SK-N-SH (cell line): ENCODE measurements at regions not wholly inside any gene's neighbourhood (a gene's known extent, or its start where the extent isn't known, plus 50 kb on each side); places are given as distances from the start of the nearest gene placed in this dataset.

Experiments used
- CTCF ChIA-PET: fragments of 300-600, 350-600 bp; formaldehyde crosslinking; extraction: SDS; loops from one replicate; lab custom pipeline; 2021; lab: Yijun Ruan, JAX
- POLR2A ChIA-PET: fragments of 350-600 bp; sonication (Branson Sonifier 250); formaldehyde crosslinking; extraction: SDS; loops from one replicate; lab custom pipeline; 2020; ENCODE audit warnings: antibody characterized with exemption, inconsistent platforms; lab: Yijun Ruan, JAX
- DNase-seq: peaks from one replicate; pipeline ENCODE4 v3.0.0; 2012
- H2AFZ ChIP-seq: fragments of 200-600 bp; sonication (generic); 2 replicates; pipeline ENCODE4 v1.8.1; 2016; ENCODE audit warnings: antibody characterized with exemption, mild to moderate bottlenecking, low read depth
- H3F3A ChIP-seq: fragments of 200-600 bp; sonication (generic); replicated peaks from 2 replicates; pipeline ENCODE3; 2016; ENCODE audit warnings: antibody characterized with exemption, mild to moderate bottlenecking; ENCODE audit not compliant: insufficient read depth
- H3K27ac ChIP-seq, 2 experiments: fragments of 200-500 bp in 1 of 2; fragments of 200-600 bp in 1 of 2; sonication (Bioruptor generic) in 1 of 2; sonication (generic), shearing (Covaris generic) in 1 of 2; 2 replicates each; pipeline versions ENCODE4 v1.5.1 to v1.6.1; 2014 to 2016; ENCODE audit warnings: low read depth in 2 of 2, inconsistent platforms in 1 of 2, low read length in 1 of 2, mild to moderate bottlenecking in 1 of 2, mixed read lengths in 1 of 2
- H3K27me3 ChIP-seq: fragments of 200-600 bp; sonication (generic), shearing (Covaris generic); 2 replicates; pipeline ENCODE4 v1.6.1; 2016; ENCODE audit warnings: mixed run types; ENCODE audit not compliant: insufficient read depth
- H3K36me3 ChIP-seq, 2 experiments: fragments of 200-500 bp in 1 of 2; fragments of 200-600 bp in 1 of 2; sonication (Bioruptor generic) in 1 of 2; sonication (generic) in 1 of 2; replicated peaks in 1 of 2; 2 replicates each; pipeline versions ENCODE3 to v1.5.1; 2014 to 2016; ENCODE audit warnings: low read length in 1 of 2, mild to moderate bottlenecking in 1 of 2; ENCODE audit not compliant: insufficient read depth in 2 of 2, control insufficient read depth in 1 of 2
- H3K4me1 ChIP-seq, 2 experiments: fragments of 200-500 bp in 1 of 2; fragments of 200-600 bp in 1 of 2; sonication (Bioruptor generic) in 1 of 2; sonication (generic), shearing (Covaris generic) in 1 of 2; 2 replicates each; pipeline versions ENCODE4 v1.5.1 to v1.6.1; 2014 to 2016; ENCODE audit warnings: low read depth in 1 of 2, low read length in 1 of 2, mixed run types in 1 of 2; ENCODE audit not compliant: insufficient read depth in 2 of 2, control insufficient read depth in 1 of 2
- H3K4me2 ChIP-seq: fragments of 200-600 bp; sonication (generic), shearing (Covaris generic); 2 replicates; pipeline ENCODE4 v1.6.1; 2017; ENCODE audit warnings: mixed run types
- H3K4me3 ChIP-seq, 2 experiments: fragments of 200-500 bp in 1 of 2; fragments of 200-600 bp in 1 of 2; sonication (Bioruptor generic) in 1 of 2; sonication (generic), shearing (Covaris generic) in 1 of 2; 2 replicates each; pipeline versions ENCODE4 v1.5.1 to v1.8.1; 2014 to 2016; ENCODE audit warnings: low read depth in 2 of 2, inconsistent platforms in 1 of 2, low read length in 1 of 2, mild to moderate bottlenecking in 1 of 2, mixed read lengths in 1 of 2, moderate library complexity in 1 of 2
- H3K79me2 ChIP-seq: fragments of 200-600 bp; sonication (generic); 2 replicates; pipeline ENCODE4 v1.8.1; 2017; ENCODE audit warnings: mild to moderate bottlenecking; ENCODE audit not compliant: insufficient read depth
- H3K9ac ChIP-seq: fragments of 200-600 bp; sonication (generic); 2 replicates; pipeline ENCODE4 v1.6.1; 2017; ENCODE audit warnings: mixed run types
- H3K9me2 ChIP-seq: fragments of 200-600 bp; sonication (generic); 2 replicates; pipeline ENCODE4 v1.6.1; 2017; ENCODE audit warnings: mixed run types
- H3K9me3 ChIP-seq: fragments of 200-600 bp; sonication (generic); 2 replicates; pipeline ENCODE4 v1.6.1; 2017; ENCODE audit warnings: mixed run types, mild to moderate bottlenecking, moderate library complexity
- H4K20me1 ChIP-seq: fragments of 200-600 bp; sonication (generic); 2 replicates; pipeline ENCODE4 v1.6.1; 2017; ENCODE audit warnings: mild to moderate bottlenecking, mixed run types; ENCODE audit not compliant: insufficient read depth
- ELF1 ChIP-seq: IDR thresholded peaks from 2 replicates; pipeline ENCODE4 v1.4.0; 2012
- EP300 ChIP-seq, 2 experiments: IDR thresholded peaks; 2 replicates each; pipeline versions ENCODE4 v1.4.0 to v1.6.1; 2012; ENCODE audit warnings: borderline replicate concordance in 1 of 2, low read depth in 1 of 2, low read length in 1 of 2
- EZH2phosphoT487 ChIP-seq: fragments of 200-600 bp; sonication (generic); IDR thresholded peaks from 2 replicates; pipeline ENCODE4 v1.6.1; 2017; ENCODE audit warnings: low read depth, mixed run types, mild to moderate bottlenecking, antibody characterized with exemption, moderate library complexity, borderline replicate concordance
- FOSL2 ChIP-seq: IDR thresholded peaks from 2 replicates; pipeline ENCODE4 v1.4.0; 2012; ENCODE audit warnings: low read depth, mild to moderate bottlenecking, moderate library complexity, borderline replicate concordance
- FOXM1 ChIP-seq: IDR thresholded peaks from 2 replicates; pipeline ENCODE4 v1.4.0; 2012; ENCODE audit warnings: low read depth, mild to moderate bottlenecking
- GABPA ChIP-seq: IDR thresholded peaks from 2 replicates; pipeline ENCODE4 v1.4.0; 2012; ENCODE audit warnings: low read depth, mild to moderate bottlenecking
- GATA2 ChIP-seq: sonication (generic); formaldehyde crosslinking; IDR thresholded peaks from 2 replicates; pipeline ENCODE4 v1.5.0; 2020; ENCODE audit warnings: mild to moderate bottlenecking, missing genetic modification reagents
- JUND ChIP-seq: IDR thresholded peaks from 2 replicates; pipeline ENCODE4 v1.4.0; 2012
- MAX ChIP-seq: IDR thresholded peaks from 2 replicates; pipeline ENCODE4 v1.4.0; 2012; ENCODE audit warnings: low read depth
- MEF2A ChIP-seq: IDR thresholded peaks from 2 replicates; pipeline ENCODE4 v1.4.0; 2012; ENCODE audit warnings: low read depth, borderline replicate concordance
- MXI1 ChIP-seq: IDR thresholded peaks from 2 replicates; pipeline ENCODE4 v1.6.1; 2012; ENCODE audit warnings: mild to moderate bottlenecking, low read depth, low read length, improper control_type of control experiment
- NFIC ChIP-seq: IDR thresholded peaks from 2 replicates; pipeline ENCODE4 v1.4.0; 2012; ENCODE audit warnings: borderline replicate concordance
- NRF1 ChIP-seq: IDR thresholded peaks from 2 replicates; pipeline ENCODE4 v1.6.1; 2012; ENCODE audit warnings: low read depth, mild to moderate bottlenecking, low read length
- RAD21 ChIP-seq: IDR thresholded peaks from 2 replicates; pipeline ENCODE4 v1.6.1; 2012; ENCODE audit warnings: mild to moderate bottlenecking, low read length
- RCOR1 ChIP-seq: fragments of 150-350 bp; IDR thresholded peaks from 2 replicates; pipeline ENCODE4 v1.6.1; 2017; ENCODE audit warnings: antibody characterized with exemption, low read length
- RXRA ChIP-seq: IDR thresholded peaks from 2 replicates; pipeline ENCODE4 v1.4.0; 2012; ENCODE audit warnings: low read depth, mild to moderate bottlenecking, borderline replicate concordance
- SMC3 ChIP-seq: IDR thresholded peaks from 2 replicates; pipeline ENCODE4 v1.6.1; 2012; ENCODE audit warnings: low read depth, low read length, improper control_type of control experiment
- TAF1 ChIP-seq: IDR thresholded peaks from 2 replicates; pipeline ENCODE4 v1.6.1; 2012; ENCODE audit warnings: low read depth, mild to moderate bottlenecking, low read length, moderate library complexity, borderline replicate concordance
- TCF12 ChIP-seq: IDR thresholded peaks from 2 replicates; pipeline ENCODE4 v1.4.0; 2012
- TEAD4 ChIP-seq: IDR thresholded peaks from 2 replicates; pipeline ENCODE4 v1.4.0; 2012; ENCODE audit warnings: mild to moderate bottlenecking, borderline replicate concordance; ENCODE audit not compliant: insufficient read depth
- YY1 ChIP-seq: IDR thresholded peaks from 2 replicates; pipeline ENCODE4 v1.4.0; 2012; ENCODE audit warnings: low read depth, mild to moderate bottlenecking
- ZBTB33 ChIP-seq: IDR thresholded peaks from 2 replicates; pipeline ENCODE4 v1.4.0; 2012; ENCODE audit warnings: low read depth, borderline replicate concordance
- WGBS: methylation state at CpG from one replicate; pipeline ENCODE4 v1.1.6; 2017; ENCODE audit warnings: low lambda C conversion rate; 5-methylcytosine and 5-hydroxymethylcytosine counted together
- TF ChIP-seq, protein P1 (sequence below): fragments of 150-350 bp; IDR thresholded peaks from 2 replicates; pipeline ENCODE4 v1.6.1; 2017; ENCODE audit warnings: antibody characterized with exemption, low read length, low read depth, borderline replicate concordance
- TF ChIP-seq, protein P2 (sequence below): fragments of 200-600 bp; sonication (generic); IDR thresholded peaks from 2 replicates; pipeline ENCODE4 v1.6.1; 2017; ENCODE audit warnings: antibody characterized with exemption, mild to moderate bottlenecking, moderate library complexity
- TF ChIP-seq, protein P3 (sequence below): IDR thresholded peaks from 2 replicates; pipeline ENCODE4 v1.4.0; 2012; ENCODE audit warnings: low read depth, borderline replicate concordance
- TF ChIP-seq, protein P4 (sequence below): IDR thresholded peaks from 2 replicates; pipeline ENCODE4; 2012

DNA sequence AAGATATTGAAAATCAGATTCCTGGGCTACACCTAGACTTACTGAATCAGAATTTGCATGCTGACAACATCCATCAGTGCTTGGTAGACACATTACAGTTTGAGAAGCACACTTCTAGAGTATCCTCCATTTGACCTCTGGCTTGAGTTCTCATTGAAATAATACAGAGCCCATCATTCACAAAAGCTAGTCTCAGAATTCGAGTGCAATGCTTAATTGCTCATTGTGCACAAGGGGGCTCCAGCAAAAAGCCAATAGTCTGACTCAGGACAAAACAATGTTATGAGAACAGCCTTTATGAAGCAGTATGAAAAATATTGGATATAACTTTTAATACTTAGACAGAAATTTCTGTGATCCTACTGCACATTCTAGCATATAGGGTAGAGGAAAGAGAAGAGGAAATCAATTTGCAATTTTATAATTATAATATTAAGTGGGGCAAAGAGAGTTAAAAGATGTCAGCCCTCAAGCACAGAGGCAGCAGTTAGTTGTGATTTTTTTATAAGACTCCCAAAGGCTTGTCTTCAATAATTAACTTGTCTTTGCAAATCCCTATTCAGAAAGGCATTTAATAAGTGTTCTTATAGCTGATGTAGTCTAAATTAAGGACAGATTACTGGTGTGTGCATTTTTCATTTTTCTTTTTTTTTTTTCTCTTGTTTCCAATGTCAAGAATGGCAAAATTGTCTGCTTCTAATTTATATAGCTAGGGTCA, 105.8 kb upstream of the ANK3 start:
- DNase-seq, result no peak
- Histone ChIP-seq H3K4me2 (no peak overlapping the region), H3K27ac (peak overlapping the region in 1 of 2 experiments; percentile 19; a peak in 3 of 4 replicates), H3K27me3 (no peaks in the 10 kb centered on the region), H3K9me2 (no peaks in the 10 kb centered on the region), H2AFZ (no peak overlapping the region), H3K9ac (no peak overlapping the region), H3K9me3 (0 out of 2 replicates have a peak, but pooled peaks cover 3% of the 10 kb centered on the region), H3K79me2 (no peaks in the 10 kb centered on the region), H3F3A (no peaks in the 10 kb centered on the region), H4K20me1 (no peaks in the 10 kb centered on the region), H3K4me1 (peaks cover 0 to 15% of the 10 kb centered on the region in 2 experiments; a peak in 3 of 4 replicates), H3K4me3 (no peak overlapping the region), H3K36me3 (no peaks in the 10 kb centered on the region)
- POLR2A ChIA-PET, result no interaction called here
- 0% methylated on average over 1 of the region's 1 CpG for WGBS
- CTCF ChIA-PET, result interaction anchor here (0.6 kb wide), 1 partner anchor 19 kb away, joined by 3 read pairs; no protein-coding TSS in a partner anchor
- TF ChIP-seq NRF1, result no peak
- TF ChIP-seq RAD21, result no peak
- no peak for TF ChIP-seq ZBTB33
- no peak for TF ChIP-seq YY1
- peak; percentile 56; the same call in 1 of the 2 replicates for TF ChIP-seq RXRA
- TF ChIP-seq TCF12, result peak; percentile 64
- no peak for TF ChIP-seq FOXM1
- TF ChIP-seq JUND, result peak; percentile 77
- TF ChIP-seq GATA2 (CRISPR knock-in tag), result no peak
- TF ChIP-seq GABPA, result no peak
- no peak for TF ChIP-seq RCOR1
- TF ChIP-seq MXI1, result no peak
- TF ChIP-seq MAX, result peak; percentile 39; the same call in 1 of the 2 replicates
- peak in 1 of 2 experiments; percentile 36; a peak in 1 of 4 replicates for TF ChIP-seq EP300 (IDR thresholded peaks at IDR 0.05; ENCODE audit: borderline replicate concordance in 1 of 2, low read depth in 1 of 2, low read length in 1 of 2)
- TF ChIP-seq FOSL2, result peak; percentile 66; the same call in 1 of the 2 replicates
- TF ChIP-seq, protein P1, sequence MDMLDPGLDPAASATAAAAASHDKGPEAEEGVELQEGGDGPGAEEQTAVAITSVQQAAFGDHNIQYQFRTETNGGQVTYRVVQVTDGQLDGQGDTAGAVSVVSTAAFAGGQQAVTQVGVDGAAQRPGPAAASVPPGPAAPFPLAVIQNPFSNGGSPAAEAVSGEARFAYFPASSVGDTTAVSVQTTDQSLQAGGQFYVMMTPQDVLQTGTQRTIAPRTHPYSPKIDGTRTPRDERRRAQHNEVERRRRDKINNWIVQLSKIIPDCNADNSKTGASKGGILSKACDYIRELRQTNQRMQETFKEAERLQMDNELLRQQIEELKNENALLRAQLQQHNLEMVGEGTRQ, result no peak
- TF ChIP-seq SMC3, result no peak
- TF ChIP-seq, protein P2, sequence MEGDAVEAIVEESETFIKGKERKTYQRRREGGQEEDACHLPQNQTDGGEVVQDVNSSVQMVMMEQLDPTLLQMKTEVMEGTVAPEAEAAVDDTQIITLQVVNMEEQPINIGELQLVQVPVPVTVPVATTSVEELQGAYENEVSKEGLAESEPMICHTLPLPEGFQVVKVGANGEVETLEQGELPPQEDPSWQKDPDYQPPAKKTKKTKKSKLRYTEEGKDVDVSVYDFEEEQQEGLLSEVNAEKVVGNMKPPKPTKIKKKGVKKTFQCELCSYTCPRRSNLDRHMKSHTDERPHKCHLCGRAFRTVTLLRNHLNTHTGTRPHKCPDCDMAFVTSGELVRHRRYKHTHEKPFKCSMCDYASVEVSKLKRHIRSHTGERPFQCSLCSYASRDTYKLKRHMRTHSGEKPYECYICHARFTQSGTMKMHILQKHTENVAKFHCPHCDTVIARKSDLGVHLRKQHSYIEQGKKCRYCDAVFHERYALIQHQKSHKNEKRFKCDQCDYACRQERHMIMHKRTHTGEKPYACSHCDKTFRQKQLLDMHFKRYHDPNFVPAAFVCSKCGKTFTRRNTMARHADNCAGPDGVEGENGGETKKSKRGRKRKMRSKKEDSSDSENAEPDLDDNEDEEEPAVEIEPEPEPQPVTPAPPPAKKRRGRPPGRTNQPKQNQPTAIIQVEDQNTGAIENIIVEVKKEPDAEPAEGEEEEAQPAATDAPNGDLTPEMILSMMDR, result peak; percentile 38
- TF ChIP-seq MEF2A, result no peak
- TF ChIP-seq TEAD4, result peak; percentile 70; the same call in 1 of the 2 replicates
- TF ChIP-seq, protein P3, sequence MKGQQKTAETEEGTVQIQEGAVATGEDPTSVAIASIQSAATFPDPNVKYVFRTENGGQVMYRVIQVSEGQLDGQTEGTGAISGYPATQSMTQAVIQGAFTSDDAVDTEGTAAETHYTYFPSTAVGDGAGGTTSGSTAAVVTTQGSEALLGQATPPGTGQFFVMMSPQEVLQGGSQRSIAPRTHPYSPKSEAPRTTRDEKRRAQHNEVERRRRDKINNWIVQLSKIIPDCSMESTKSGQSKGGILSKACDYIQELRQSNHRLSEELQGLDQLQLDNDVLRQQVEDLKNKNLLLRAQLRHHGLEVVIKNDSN, result no peak
- no peak for TF ChIP-seq ELF1
- no peak for TF ChIP-seq TAF1
- peak; percentile 29; the same call in 1 of the 2 replicates for TF ChIP-seq NFIC
- TF ChIP-seq EZH2phosphoT487, result no peak
- TF ChIP-seq, protein P4, sequence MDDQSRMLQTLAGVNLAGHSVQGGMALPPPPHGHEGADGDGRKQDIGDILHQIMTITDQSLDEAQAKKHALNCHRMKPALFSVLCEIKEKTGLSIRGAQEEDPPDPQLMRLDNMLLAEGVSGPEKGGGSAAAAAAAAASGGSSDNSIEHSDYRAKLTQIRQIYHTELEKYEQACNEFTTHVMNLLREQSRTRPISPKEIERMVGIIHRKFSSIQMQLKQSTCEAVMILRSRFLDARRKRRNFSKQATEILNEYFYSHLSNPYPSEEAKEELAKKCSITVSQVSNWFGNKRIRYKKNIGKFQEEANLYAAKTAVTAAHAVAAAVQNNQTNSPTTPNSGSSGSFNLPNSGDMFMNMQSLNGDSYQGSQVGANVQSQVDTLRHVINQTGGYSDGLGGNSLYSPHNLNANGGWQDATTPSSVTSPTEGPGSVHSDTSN, result peak; percentile 69
